ENCODE measurements at regions not wholly inside any gene's neighbourhood (a gene's known extent, or its start where the extent isn't known, plus 50 kb on each side); places are given as distances from the start of the nearest gene placed in this dataset.
A peak's percentile ranks its signal among the peaks of the same experiment; 100 is the strongest.
"Not testable (repeated sequence)": the region's sequence is repeated elsewhere in the genome, so short reads cannot be mapped to it uniquely, and the experiment has no call there.

- Histone ChIP-seq H3K4me3 (ENCODE audit: low read length in 3 of 3) (peak overlapping the region in 1 of 3 donors; percentile 13), H3K27ac (ENCODE audit: low read depth, low read length) (no peak overlapping the region), H3K36me3 (ENCODE audit: control insufficient read depth in 3 of 3, insufficient read depth in 3 of 3, low read length in 3 of 3) (no peaks in the 10 kb centered on the region), H3K9ac (ENCODE audit: low read depth in 1 of 3, low read length in 3 of 3) (no peak overlapping the region), H3K4me1 (ENCODE audit: control insufficient read depth in 3 of 3, insufficient read depth in 3 of 3, low read length in 3 of 3) (peaks cover 0 to 4% (median 4%) of the 10 kb centered on the region in 3 donors), H3K27me3 (ENCODE audit: control insufficient read depth in 3 of 3, insufficient read depth in 3 of 3, low read length in 3 of 3) (no peaks in the 10 kb centered on the region), H3K9me3 (ENCODE audit: control insufficient read depth in 3 of 3, low read length in 3 of 3) (no peaks in the 10 kb centered on the region)
Measured at GRCh38 chr1:245010018-245010614, 144.7 kb upstream of the KIF26B start.

- Histone ChIP-seq H3K27me3 (ENCODE audit: control insufficient read depth in 3 of 3, insufficient read depth in 3 of 3, low read length in 3 of 3) (no peaks in the 10 kb centered on the region), H3K27ac (ENCODE audit: low read depth, low read length) (no peak overlapping the region), H3K4me3 (ENCODE audit: low read length in 3 of 3) (no peak overlapping the region), H3K9ac (ENCODE audit: low read depth in 1 of 3, low read length in 3 of 3) (no peak overlapping the region), H3K4me1 (ENCODE audit: control insufficient read depth in 3 of 3, insufficient read depth in 3 of 3, low read length in 3 of 3) (peaks cover 0 to 4% (median 4%) of the 10 kb centered on the region in 3 donors), H3K9me3 (ENCODE audit: control insufficient read depth in 3 of 3, low read length in 3 of 3) (no peaks in the 10 kb centered on the region), H3K36me3 (ENCODE audit: control insufficient read depth in 3 of 3, insufficient read depth in 3 of 3, low read length in 3 of 3) (no peaks in the 10 kb centered on the region)
Measured at GRCh38 chr1:245008761-245009160, 144.4 kb upstream of the HNRNPU start.

GRCh38 chr1:245007852-245008251 lies 143.5 kb upstream of the HNRNPU start:
- Histone ChIP-seq H3K36me3 (ENCODE audit: control insufficient read depth in 3 of 3, insufficient read depth in 3 of 3, low read length in 3 of 3) (no peaks in the 10 kb centered on the region), H3K27me3 (ENCODE audit: control insufficient read depth in 3 of 3, insufficient read depth in 3 of 3, low read length in 3 of 3) (no peaks in the 10 kb centered on the region), H3K4me1 (ENCODE audit: control insufficient read depth in 3 of 3, insufficient read depth in 3 of 3, low read length in 3 of 3) (peaks cover 0 to 4% (median 4%) of the 10 kb centered on the region in 3 donors), H3K9ac (ENCODE audit: low read depth in 1 of 3, low read length in 3 of 3) (no peak overlapping the region), H3K9me3 (ENCODE audit: control insufficient read depth in 3 of 3, low read length in 3 of 3) (no peaks in the 10 kb centered on the region), H3K27ac (ENCODE audit: low read depth, low read length) (no peak overlapping the region), H3K4me3 (ENCODE audit: low read length in 3 of 3) (no peak overlapping the region)

- Histone ChIP-seq H3K4me3 (ENCODE audit: low read length in 3 of 3) (no peak overlapping the region), H3K27me3 (ENCODE audit: control insufficient read depth in 3 of 3, insufficient read depth in 3 of 3, low read length in 3 of 3) (no peaks in the 10 kb centered on the region), H3K36me3 (ENCODE audit: control insufficient read depth in 3 of 3, insufficient read depth in 3 of 3, low read length in 3 of 3) (peaks cover 0 to 4% (median 0%) of the 10 kb centered on the region in 3 donors), H3K4me1 (ENCODE audit: control insufficient read depth in 3 of 3, insufficient read depth in 3 of 3, low read length in 3 of 3) (no peaks in the 10 kb centered on the region), H3K27ac (ENCODE audit: low read depth, low read length) (no peak overlapping the region), H3K9me3 (ENCODE audit: control insufficient read depth in 3 of 3, low read length in 3 of 3) (no peaks in the 10 kb centered on the region), H3K9ac (ENCODE audit: low read depth in 1 of 3, low read length in 3 of 3) (no peak overlapping the region)
Measured at GRCh38 chr1:245003246-245003645, 138.9 kb upstream of the HNRNPU start.

GRCh38 chr1:245001252-245001651 lies 136.9 kb upstream of the HNRNPU start:
- H3K4me3 ChIP-seq (ENCODE audit: low read length in 3 of 3), result no peak overlapping the region
- no peak overlapping the region for H3K27ac ChIP-seq (ENCODE audit: low read depth, low read length)
- no peaks in the 10 kb centered on the region for H3K27me3 ChIP-seq (ENCODE audit: control insufficient read depth in 3 of 3, insufficient read depth in 3 of 3, low read length in 3 of 3)
- H3K36me3 ChIP-seq (ENCODE audit: control insufficient read depth in 3 of 3, insufficient read depth in 3 of 3, low read length in 3 of 3), result peaks cover 0 to 4% (median 0%) of the 10 kb centered on the region in 3 donors
- no peaks in the 10 kb centered on the region for H3K4me1 ChIP-seq (ENCODE audit: control insufficient read depth in 3 of 3, insufficient read depth in 3 of 3, low read length in 3 of 3)
- H3K9ac ChIP-seq (ENCODE audit: low read depth in 1 of 3, low read length in 3 of 3), result no peak overlapping the region
- H3K9me3 ChIP-seq (ENCODE audit: control insufficient read depth in 3 of 3, low read length in 3 of 3), result no peaks in the 10 kb centered on the region

- no peaks in the 10 kb centered on the region for H3K9me3 ChIP-seq (ENCODE audit: control insufficient read depth in 3 of 3, low read length in 3 of 3)
- H3K4me3 ChIP-seq (ENCODE audit: low read length in 3 of 3), result no peak overlapping the region
- no peaks in the 10 kb centered on the region for H3K4me1 ChIP-seq (ENCODE audit: control insufficient read depth in 3 of 3, insufficient read depth in 3 of 3, low read length in 3 of 3)
- no peaks in the 10 kb centered on the region for H3K27me3 ChIP-seq (ENCODE audit: control insufficient read depth in 3 of 3, insufficient read depth in 3 of 3, low read length in 3 of 3)
- H3K27ac ChIP-seq (ENCODE audit: low read depth, low read length), result no peak overlapping the region
- no peak overlapping the region for H3K9ac ChIP-seq (ENCODE audit: low read depth in 1 of 3, low read length in 3 of 3)
- H3K36me3 ChIP-seq (ENCODE audit: control insufficient read depth in 3 of 3, insufficient read depth in 3 of 3, low read length in 3 of 3), result peaks cover 0 to 4% (median 0%) of the 10 kb centered on the region in 3 donors
Measured at GRCh38 chr1:245000872-245001188, 136.5 kb upstream of the HNRNPU start.

- H3K4me1 ChIP-seq (ENCODE audit: control insufficient read depth in 3 of 3, insufficient read depth in 3 of 3, low read length in 3 of 3); H3K9me3 ChIP-seq (ENCODE audit: control insufficient read depth in 3 of 3, low read length in 3 of 3); H3K4me3 ChIP-seq (ENCODE audit: low read length in 3 of 3); H3K9ac ChIP-seq (ENCODE audit: low read depth in 1 of 3, low read length in 3 of 3); H3K36me3 ChIP-seq (ENCODE audit: control insufficient read depth in 3 of 3, insufficient read depth in 3 of 3, low read length in 3 of 3); H3K27me3 ChIP-seq (ENCODE audit: control insufficient read depth in 3 of 3, insufficient read depth in 3 of 3, low read length in 3 of 3); H3K27ac ChIP-seq (ENCODE audit: low read depth, low read length): not testable (repeated sequence)
Measured at GRCh38 chr1:244999644-245000043, 135.3 kb upstream of the HNRNPU start.

GRCh38 chr1:244998717-244999346 lies 134.5 kb upstream of the HNRNPU start:
- no peak overlapping the region for H3K4me3 ChIP-seq (ENCODE audit: low read length in 3 of 3)
- H3K9me3 ChIP-seq (ENCODE audit: control insufficient read depth in 3 of 3, low read length in 3 of 3), result no peaks in the 10 kb centered on the region
- peaks cover 0 to 4% (median 0%) of the 10 kb centered on the region in 3 donors for H3K36me3 ChIP-seq (ENCODE audit: control insufficient read depth in 3 of 3, insufficient read depth in 3 of 3, low read length in 3 of 3)
- H3K4me1 ChIP-seq (ENCODE audit: control insufficient read depth in 3 of 3, insufficient read depth in 3 of 3, low read length in 3 of 3), result no peaks in the 10 kb centered on the region
- no peak overlapping the region for H3K27ac ChIP-seq (ENCODE audit: low read depth, low read length)
- H3K27me3 ChIP-seq (ENCODE audit: control insufficient read depth in 3 of 3, insufficient read depth in 3 of 3, low read length in 3 of 3), result no peaks in the 10 kb centered on the region
- no peak overlapping the region for H3K9ac ChIP-seq (ENCODE audit: low read depth in 1 of 3, low read length in 3 of 3)

GRCh38 chr1:244995602-244996400 lies 131.5 kb upstream of the HNRNPU start:
- no peaks in the 10 kb centered on the region for H3K4me1 ChIP-seq (ENCODE audit: control insufficient read depth in 3 of 3, insufficient read depth in 3 of 3, low read length in 3 of 3)
- H3K9ac ChIP-seq (ENCODE audit: low read depth in 1 of 3, low read length in 3 of 3), result no peak overlapping the region
- no peak overlapping the region for H3K27ac ChIP-seq (ENCODE audit: low read depth, low read length)
- H3K36me3 ChIP-seq (ENCODE audit: control insufficient read depth in 3 of 3, insufficient read depth in 3 of 3, low read length in 3 of 3), result no peaks in the 10 kb centered on the region
- no peak overlapping the region for H3K4me3 ChIP-seq (ENCODE audit: low read length in 3 of 3)
- no peaks in the 10 kb centered on the region for H3K27me3 ChIP-seq (ENCODE audit: control insufficient read depth in 3 of 3, insufficient read depth in 3 of 3, low read length in 3 of 3)
- H3K9me3 ChIP-seq (ENCODE audit: control insufficient read depth in 3 of 3, low read length in 3 of 3), result no peaks in the 10 kb centered on the region

- no peaks in the 10 kb centered on the region for H3K9me3 ChIP-seq (ENCODE audit: control insufficient read depth in 3 of 3, low read length in 3 of 3)
Measured at GRCh38 chr1:244992833-244993232, 128.5 kb upstream of the HNRNPU start.

More at GRCh38 chr1:244992833-244993232, 128.5 kb upstream of the HNRNPU start:
- Histone ChIP-seq H3K27ac (ENCODE audit: low read depth, low read length) (no peak overlapping the region), H3K4me1 (ENCODE audit: control insufficient read depth in 3 of 3, insufficient read depth in 3 of 3, low read length in 3 of 3) (no peaks in the 10 kb centered on the region), H3K9ac (ENCODE audit: low read depth in 1 of 3, low read length in 3 of 3) (no peak overlapping the region), H3K36me3 (ENCODE audit: control insufficient read depth in 3 of 3, insufficient read depth in 3 of 3, low read length in 3 of 3) (no peaks in the 10 kb centered on the region), H3K4me3 (ENCODE audit: low read length in 3 of 3) (no peak overlapping the region), H3K27me3 (ENCODE audit: control insufficient read depth in 3 of 3, insufficient read depth in 3 of 3, low read length in 3 of 3) (no peaks in the 10 kb centered on the region)

All from skeletal muscle tissue (tissue), 3 donors.